ENCODE measurements at regions not wholly inside any gene's neighbourhood (a gene's known extent, or its start where the extent isn't known, plus 50 kb on each side); places are given as distances from the start of the nearest gene placed in this dataset.

DNA sequence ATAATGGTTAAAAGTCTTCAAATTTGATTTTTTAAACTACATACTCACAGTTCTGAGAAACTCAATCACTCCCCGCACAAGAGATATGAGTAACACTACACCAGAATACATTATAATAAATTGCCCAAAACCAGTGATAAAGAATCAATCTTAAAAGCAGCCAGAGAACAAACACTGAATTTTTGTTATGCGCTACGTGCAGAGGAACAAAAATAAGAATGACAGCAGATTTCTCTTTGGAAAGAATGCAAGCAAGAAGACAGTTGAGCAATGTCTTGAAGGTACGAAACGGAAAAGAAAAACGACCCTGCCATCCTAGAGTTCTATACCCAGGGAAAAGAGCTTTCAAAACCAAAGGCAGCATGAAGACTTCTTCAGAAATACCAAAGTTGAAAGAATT, 216.7 kb downstream of the TTLL2 start:
- TF ChIP-seq, protein P1, sequence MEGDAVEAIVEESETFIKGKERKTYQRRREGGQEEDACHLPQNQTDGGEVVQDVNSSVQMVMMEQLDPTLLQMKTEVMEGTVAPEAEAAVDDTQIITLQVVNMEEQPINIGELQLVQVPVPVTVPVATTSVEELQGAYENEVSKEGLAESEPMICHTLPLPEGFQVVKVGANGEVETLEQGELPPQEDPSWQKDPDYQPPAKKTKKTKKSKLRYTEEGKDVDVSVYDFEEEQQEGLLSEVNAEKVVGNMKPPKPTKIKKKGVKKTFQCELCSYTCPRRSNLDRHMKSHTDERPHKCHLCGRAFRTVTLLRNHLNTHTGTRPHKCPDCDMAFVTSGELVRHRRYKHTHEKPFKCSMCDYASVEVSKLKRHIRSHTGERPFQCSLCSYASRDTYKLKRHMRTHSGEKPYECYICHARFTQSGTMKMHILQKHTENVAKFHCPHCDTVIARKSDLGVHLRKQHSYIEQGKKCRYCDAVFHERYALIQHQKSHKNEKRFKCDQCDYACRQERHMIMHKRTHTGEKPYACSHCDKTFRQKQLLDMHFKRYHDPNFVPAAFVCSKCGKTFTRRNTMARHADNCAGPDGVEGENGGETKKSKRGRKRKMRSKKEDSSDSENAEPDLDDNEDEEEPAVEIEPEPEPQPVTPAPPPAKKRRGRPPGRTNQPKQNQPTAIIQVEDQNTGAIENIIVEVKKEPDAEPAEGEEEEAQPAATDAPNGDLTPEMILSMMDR (CRISPR knock-in tag; IDR thresholded peaks at IDR 0.05) = no peak
- no peak for TF ChIP-seq CBFB (CRISPR knock-in tag; IDR thresholded peaks at IDR 0.05)
- TF ChIP-seq, protein P2, sequence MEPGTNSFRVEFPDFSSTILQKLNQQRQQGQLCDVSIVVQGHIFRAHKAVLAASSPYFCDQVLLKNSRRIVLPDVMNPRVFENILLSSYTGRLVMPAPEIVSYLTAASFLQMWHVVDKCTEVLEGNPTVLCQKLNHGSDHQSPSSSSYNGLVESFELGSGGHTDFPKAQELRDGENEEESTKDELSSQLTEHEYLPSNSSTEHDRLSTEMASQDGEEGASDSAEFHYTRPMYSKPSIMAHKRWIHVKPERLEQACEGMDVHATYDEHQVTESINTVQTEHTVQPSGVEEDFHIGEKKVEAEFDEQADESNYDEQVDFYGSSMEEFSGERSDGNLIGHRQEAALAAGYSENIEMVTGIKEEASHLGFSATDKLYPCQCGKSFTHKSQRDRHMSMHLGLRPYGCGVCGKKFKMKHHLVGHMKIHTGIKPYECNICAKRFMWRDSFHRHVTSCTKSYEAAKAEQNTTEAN (CRISPR knock-in tag; conservative IDR thresholded peaks at IDR 0.05) = no peak
- TF ChIP-seq SPEN (CRISPR knock-in tag; IDR thresholded peaks at IDR 0.05; ENCODE audit: low read depth) = no peak
- TF ChIP-seq CREB1 (IDR thresholded peaks at IDR 0.05) = no peak
- no peak for TF ChIP-seq CREB1 (CRISPR knock-in tag; IDR thresholded peaks at IDR 0.05)
- TF ChIP-seq, protein P3, sequence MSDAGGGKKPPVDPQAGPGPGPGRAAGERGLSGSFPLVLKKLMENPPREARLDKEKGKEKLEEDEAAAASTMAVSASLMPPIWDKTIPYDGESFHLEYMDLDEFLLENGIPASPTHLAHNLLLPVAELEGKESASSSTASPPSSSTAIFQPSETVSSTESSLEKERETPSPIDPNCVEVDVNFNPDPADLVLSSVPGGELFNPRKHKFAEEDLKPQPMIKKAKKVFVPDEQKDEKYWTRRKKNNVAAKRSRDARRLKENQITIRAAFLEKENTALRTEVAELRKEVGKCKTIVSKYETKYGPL (CRISPR knock-in tag; IDR thresholded peaks at IDR 0.05) = no peak
- no peak for TF ChIP-seq ZNF468 (CRISPR knock-in tag; IDR thresholded peaks at IDR 0.05)
- TF ChIP-seq SRF (IDR thresholded peaks at IDR 0.05; ENCODE audit: low read depth, low read length) = no peak
- TF ChIP-seq, protein P4, sequence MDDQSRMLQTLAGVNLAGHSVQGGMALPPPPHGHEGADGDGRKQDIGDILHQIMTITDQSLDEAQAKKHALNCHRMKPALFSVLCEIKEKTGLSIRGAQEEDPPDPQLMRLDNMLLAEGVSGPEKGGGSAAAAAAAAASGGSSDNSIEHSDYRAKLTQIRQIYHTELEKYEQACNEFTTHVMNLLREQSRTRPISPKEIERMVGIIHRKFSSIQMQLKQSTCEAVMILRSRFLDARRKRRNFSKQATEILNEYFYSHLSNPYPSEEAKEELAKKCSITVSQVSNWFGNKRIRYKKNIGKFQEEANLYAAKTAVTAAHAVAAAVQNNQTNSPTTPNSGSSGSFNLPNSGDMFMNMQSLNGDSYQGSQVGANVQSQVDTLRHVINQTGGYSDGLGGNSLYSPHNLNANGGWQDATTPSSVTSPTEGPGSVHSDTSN (CRISPR knock-in tag; IDR thresholded peaks at IDR 0.05; ENCODE audit: borderline replicate concordance) = no peak
- TF ChIP-seq ZNF331 (CRISPR knock-in tag; IDR thresholded peaks at IDR 0.05) = no peak
- no peak for TF ChIP-seq FOXA1 (IDR thresholded peaks at IDR 0.05)
- no peak for TF ChIP-seq FOXA1 (CRISPR knock-in tag; IDR thresholded peaks at IDR 0.05)
- TF ChIP-seq EZH2 (conservative IDR thresholded peaks at IDR 0.05; ENCODE audit: low read depth, low read length) = no peak
- TF ChIP-seq, protein P5, sequence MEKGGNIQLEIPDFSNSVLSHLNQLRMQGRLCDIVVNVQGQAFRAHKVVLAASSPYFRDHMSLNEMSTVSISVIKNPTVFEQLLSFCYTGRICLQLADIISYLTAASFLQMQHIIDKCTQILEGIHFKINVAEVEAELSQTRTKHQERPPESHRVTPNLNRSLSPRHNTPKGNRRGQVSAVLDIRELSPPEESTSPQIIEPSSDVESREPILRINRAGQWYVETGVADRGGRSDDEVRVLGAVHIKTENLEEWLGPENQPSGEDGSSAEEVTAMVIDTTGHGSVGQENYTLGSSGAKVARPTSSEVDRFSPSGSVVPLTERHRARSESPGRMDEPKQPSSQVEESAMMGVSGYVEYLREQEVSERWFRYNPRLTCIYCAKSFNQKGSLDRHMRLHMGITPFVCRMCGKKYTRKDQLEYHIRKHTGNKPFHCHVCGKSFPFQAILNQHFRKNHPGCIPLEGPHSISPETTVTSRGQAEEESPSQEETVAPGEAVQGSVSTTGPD (CRISPR knock-in tag; IDR thresholded peaks at IDR 0.05) = no peak
- TF ChIP-seq, protein P6, sequence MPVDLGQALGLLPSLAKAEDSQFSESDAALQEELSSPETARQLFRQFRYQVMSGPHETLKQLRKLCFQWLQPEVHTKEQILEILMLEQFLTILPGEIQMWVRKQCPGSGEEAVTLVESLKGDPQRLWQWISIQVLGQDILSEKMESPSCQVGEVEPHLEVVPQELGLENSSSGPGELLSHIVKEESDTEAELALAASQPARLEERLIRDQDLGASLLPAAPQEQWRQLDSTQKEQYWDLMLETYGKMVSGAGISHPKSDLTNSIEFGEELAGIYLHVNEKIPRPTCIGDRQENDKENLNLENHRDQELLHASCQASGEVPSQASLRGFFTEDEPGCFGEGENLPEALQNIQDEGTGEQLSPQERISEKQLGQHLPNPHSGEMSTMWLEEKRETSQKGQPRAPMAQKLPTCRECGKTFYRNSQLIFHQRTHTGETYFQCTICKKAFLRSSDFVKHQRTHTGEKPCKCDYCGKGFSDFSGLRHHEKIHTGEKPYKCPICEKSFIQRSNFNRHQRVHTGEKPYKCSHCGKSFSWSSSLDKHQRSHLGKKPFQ (CRISPR knock-in tag; IDR thresholded peaks at IDR 0.05; ENCODE audit: insufficient replicate concordance) = no peak
